ENCODE measurements at regions not wholly inside any gene's neighbourhood (a gene's known extent, or its start where the extent isn't known, plus 50 kb on each side); places are given as distances from the start of the nearest gene placed in this dataset.

DNA sequence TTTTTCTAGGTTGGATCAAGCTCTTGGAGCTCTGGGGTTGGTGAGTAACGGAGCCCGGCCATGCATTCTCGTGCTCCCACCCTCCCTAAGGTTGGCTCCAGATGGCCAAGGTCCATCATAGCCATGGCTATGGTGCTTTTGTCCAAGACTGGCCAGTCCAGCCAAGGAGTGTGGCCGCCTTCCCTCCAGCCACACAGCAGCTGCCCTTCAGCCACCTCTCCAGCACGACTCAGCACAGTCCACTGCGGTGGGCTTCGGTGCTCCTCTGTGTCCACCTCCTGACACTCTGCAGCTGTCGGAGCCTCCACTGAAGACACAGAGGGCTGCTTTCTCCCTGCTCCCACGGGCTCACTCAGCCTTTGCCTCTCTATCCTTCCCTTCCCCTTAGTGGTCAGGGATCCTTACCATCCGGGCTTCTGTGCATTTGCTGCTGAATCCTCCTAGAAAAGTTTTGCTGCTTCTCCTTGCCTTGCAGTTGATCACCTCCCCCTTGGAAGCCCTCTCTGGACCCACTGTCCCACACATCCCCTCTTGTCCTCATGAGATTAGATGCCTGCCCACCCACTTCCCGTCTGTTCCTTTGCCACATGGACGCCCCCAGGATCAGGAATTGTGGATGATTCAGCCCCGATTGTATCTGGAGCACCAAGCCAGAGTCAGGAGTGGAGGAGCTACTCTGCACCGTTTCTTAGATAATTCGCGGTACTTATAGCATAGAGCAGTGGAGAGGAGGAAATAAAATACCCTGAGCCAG, 177.1 kb upstream of the COPS8 start:
- TF ChIP-seq, protein P1, sequence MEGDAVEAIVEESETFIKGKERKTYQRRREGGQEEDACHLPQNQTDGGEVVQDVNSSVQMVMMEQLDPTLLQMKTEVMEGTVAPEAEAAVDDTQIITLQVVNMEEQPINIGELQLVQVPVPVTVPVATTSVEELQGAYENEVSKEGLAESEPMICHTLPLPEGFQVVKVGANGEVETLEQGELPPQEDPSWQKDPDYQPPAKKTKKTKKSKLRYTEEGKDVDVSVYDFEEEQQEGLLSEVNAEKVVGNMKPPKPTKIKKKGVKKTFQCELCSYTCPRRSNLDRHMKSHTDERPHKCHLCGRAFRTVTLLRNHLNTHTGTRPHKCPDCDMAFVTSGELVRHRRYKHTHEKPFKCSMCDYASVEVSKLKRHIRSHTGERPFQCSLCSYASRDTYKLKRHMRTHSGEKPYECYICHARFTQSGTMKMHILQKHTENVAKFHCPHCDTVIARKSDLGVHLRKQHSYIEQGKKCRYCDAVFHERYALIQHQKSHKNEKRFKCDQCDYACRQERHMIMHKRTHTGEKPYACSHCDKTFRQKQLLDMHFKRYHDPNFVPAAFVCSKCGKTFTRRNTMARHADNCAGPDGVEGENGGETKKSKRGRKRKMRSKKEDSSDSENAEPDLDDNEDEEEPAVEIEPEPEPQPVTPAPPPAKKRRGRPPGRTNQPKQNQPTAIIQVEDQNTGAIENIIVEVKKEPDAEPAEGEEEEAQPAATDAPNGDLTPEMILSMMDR (IDR thresholded peaks at IDR 0.05) = no peak
- no peak for TF ChIP-seq FOXJ3 (CRISPR knock-in tag; IDR thresholded peaks at IDR 0.05; ENCODE audit: borderline replicate concordance)
- no peak for TF ChIP-seq ESRRA (CRISPR knock-in tag; IDR thresholded peaks at IDR 0.05; ENCODE audit: borderline replicate concordance)
- TF ChIP-seq, protein P2, sequence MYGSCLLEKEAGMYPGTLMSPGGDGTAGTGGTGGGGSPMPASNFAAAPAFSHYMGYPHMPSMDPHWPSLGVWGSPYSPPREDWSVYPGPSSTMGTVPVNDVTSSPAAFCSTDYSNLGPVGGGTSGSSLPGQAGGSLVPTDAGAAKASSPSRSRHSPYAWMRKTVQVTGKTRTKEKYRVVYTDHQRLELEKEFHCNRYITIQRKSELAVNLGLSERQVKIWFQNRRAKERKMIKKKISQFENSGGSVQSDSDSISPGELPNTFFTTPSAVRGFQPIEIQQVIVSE (CRISPR knock-in tag; IDR thresholded peaks at IDR 0.05; ENCODE audit: borderline replicate concordance) = no peak
- no peak for TF ChIP-seq JUN (CRISPR knock-in tag; IDR thresholded peaks at IDR 0.05)
- no peak for TF ChIP-seq JAZF1 (CRISPR knock-in tag; IDR thresholded peaks at IDR 0.05)
- no peak for TF ChIP-seq NR2C2 (CRISPR knock-in tag; IDR thresholded peaks at IDR 0.05)
- TF ChIP-seq, protein P3, sequence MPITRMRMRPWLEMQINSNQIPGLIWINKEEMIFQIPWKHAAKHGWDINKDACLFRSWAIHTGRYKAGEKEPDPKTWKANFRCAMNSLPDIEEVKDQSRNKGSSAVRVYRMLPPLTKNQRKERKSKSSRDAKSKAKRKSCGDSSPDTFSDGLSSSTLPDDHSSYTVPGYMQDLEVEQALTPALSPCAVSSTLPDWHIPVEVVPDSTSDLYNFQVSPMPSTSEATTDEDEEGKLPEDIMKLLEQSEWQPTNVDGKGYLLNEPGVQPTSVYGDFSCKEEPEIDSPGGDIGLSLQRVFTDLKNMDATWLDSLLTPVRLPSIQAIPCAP (CRISPR knock-in tag; IDR thresholded peaks at IDR 0.05) = no peak
- TF ChIP-seq, protein P4, sequence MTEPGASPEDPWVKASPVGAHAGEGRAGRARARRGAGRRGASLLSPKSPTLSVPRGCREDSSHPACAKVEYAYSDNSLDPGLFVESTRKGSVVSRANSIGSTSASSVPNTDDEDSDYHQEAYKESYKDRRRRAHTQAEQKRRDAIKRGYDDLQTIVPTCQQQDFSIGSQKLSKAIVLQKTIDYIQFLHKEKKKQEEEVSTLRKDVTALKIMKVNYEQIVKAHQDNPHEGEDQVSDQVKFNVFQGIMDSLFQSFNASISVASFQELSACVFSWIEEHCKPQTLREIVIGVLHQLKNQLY (CRISPR knock-in tag; IDR thresholded peaks at IDR 0.05) = no peak
- TF ChIP-seq, protein P5, sequence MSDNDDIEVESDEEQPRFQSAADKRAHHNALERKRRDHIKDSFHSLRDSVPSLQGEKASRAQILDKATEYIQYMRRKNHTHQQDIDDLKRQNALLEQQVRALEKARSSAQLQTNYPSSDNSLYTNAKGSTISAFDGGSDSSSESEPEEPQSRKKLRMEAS (CRISPR knock-in tag; IDR thresholded peaks at IDR 0.05) = no peak
- TF ChIP-seq, protein P6, sequence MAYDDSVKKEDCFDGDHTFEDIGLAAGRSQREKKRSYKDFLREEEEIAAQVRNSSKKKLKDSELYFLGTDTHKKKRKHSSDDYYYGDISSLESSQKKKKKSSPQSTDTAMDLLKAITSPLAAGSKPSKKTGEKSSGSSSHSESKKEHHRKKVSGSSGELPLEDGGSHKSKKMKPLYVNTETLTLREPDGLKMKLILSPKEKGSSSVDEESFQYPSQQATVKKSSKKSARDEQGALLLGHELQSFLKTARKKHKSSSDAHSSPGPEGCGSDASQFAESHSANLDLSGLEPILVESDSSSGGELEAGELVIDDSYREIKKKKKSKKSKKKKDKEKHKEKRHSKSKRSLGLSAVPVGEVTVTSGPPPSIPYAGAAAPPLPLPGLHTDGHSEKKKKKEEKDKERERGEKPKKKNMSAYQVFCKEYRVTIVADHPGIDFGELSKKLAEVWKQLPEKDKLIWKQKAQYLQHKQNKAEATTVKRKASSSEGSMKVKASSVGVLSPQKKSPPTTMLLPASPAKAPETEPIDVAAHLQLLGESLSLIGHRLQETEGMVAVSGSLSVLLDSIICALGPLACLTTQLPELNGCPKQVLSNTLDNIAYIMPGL (CRISPR knock-in tag; IDR thresholded peaks at IDR 0.05) = no peak
- TF ChIP-seq NFYB (CRISPR knock-in tag; conservative IDR thresholded peaks at IDR 0.05; ENCODE audit: low read depth) = no peak
- TF ChIP-seq SP1 (CRISPR knock-in tag; conservative IDR thresholded peaks at IDR 0.05) = no peak
